Vagina (tissue), 2 donors: ENCODE measurements at regions not wholly inside any gene's neighbourhood (a gene's known extent, or its start where the extent isn't known, plus 50 kb on each side); places are given as distances from the start of the nearest gene placed in this dataset.

ENCODE experiments used
- DNase-seq, 2 donors: peaks; one replicate each; pipeline ENCODE4 v3.0.0-alpha.2; 2017; ENCODE audit errors: extremely low spot score in 2 of 2
- H3K27ac ChIP-seq: fragments of 200-600 bp; sonication (generic); one replicate; pipeline ENCODE4 v1.5.1; 2019
- H3K27me3 ChIP-seq: fragments of 200-600 bp; sonication (generic); one replicate; pipeline ENCODE4 v1.5.1; 2019
- H3K36me3 ChIP-seq, 2 donors: fragments of 200-600 bp; sonication (generic); one replicate each; pipeline ENCODE4 v1.5.1; 2017 to 2019
- H3K4me1 ChIP-seq: fragments of 200-600 bp; sonication (generic); one replicate; pipeline ENCODE4 v1.5.1; 2019
- H3K4me3 ChIP-seq, 2 donors: fragments of 200-600 bp; sonication (generic); 1 replicate in 1 of 2; 2 replicates in 1 of 2; pipeline ENCODE4 v1.5.1; 2016 to 2019
- H3K9me3 ChIP-seq: fragments of 200-600 bp; sonication (generic); one replicate; pipeline ENCODE4 v1.5.1; 2019
- CTCF ChIP-seq, 3 experiments: fragments of 450-650 bp in 2 of 3; fragments of 200-600 bp in 1 of 3; sonication (generic) in 1 of 3; IDR thresholded peaks; one replicate each; pipeline ENCODE4 v1.5.1; 2017 to 2019; ENCODE audit warnings: antibody characterized with exemption in 3 of 3, mild to moderate bottlenecking in 2 of 3, moderate library complexity in 2 of 3
- POLR2A ChIP-seq, 2 donors: fragments of 450-650 bp; IDR thresholded peaks; one replicate each; pipeline ENCODE4 v1.6.1; 2017; ENCODE audit warnings: antibody characterized with exemption in 2 of 2, mild to moderate bottlenecking in 2 of 2, moderate library complexity in 2 of 2
- POLR2AphosphoS5 ChIP-seq, 2 donors: sonication (generic); formaldehyde crosslinking; IDR thresholded peaks; one replicate each; pipeline ENCODE4 v1.9.0; 2017; ENCODE audit warnings: antibody characterized with exemption in 2 of 2, mild to moderate bottlenecking in 2 of 2, low read depth in 1 of 2; ENCODE audit not compliant: insufficient read depth in 1 of 2
- intact Hi-C: fragments of 100-400 bp; cut with DNase I; formaldehyde crosslinking; loops from one replicate; pipeline ENCODE4 v1.15.1; 2023

GRCh38 chr2:15746703-15747550 is 155.3 kb downstream of the DDX1 start:
- H3K9me3 ChIP-seq, result no peaks in the 10 kb centered on the region
- intact Hi-C loops, result no loop called here
- no peak for DNase-seq
- no peaks in the 10 kb centered on the region for H3K27me3 ChIP-seq
- H3K36me3 ChIP-seq, result no peaks in the 10 kb centered on the region
- H3K4me3 ChIP-seq, result no peak overlapping the region
- no peak overlapping the region for H3K27ac ChIP-seq
- no peaks in the 10 kb centered on the region for H3K4me1 ChIP-seq
- TF ChIP-seq POLR2A (IDR thresholded peaks at IDR 0.05), result no peak
- TF ChIP-seq CTCF (IDR thresholded peaks at IDR 0.05), result no peak
- no peak for TF ChIP-seq POLR2AphosphoS5 (IDR thresholded peaks at IDR 0.05; ENCODE audit: insufficient read depth in 1 of 2, low read depth in 1 of 2)

- Histone ChIP-seq H3K27ac (no peak overlapping the region), H3K4me3 (no peak overlapping the region), H3K36me3 (no peaks in the 10 kb centered on the region), H3K4me1 (no peaks in the 10 kb centered on the region), H3K27me3 (no peaks in the 10 kb centered on the region), H3K9me3 (no peaks in the 10 kb centered on the region)
- intact Hi-C loops, result no loop called here
- no peak for TF ChIP-seq POLR2AphosphoS5 (IDR thresholded peaks at IDR 0.05; ENCODE audit: insufficient read depth in 1 of 2, low read depth in 1 of 2)
- no peak for TF ChIP-seq CTCF (IDR thresholded peaks at IDR 0.05)
- TF ChIP-seq POLR2A (IDR thresholded peaks at IDR 0.05), result no peak
- no peak for DNase-seq
These were observed 156.2 kb downstream of the DDX1 start for GRCh38 chr2:15747603-15748471.

GRCh38 chr2:15748736-15749323 is 157.2 kb downstream of the DDX1 start:
- Histone ChIP-seq H3K27ac (no peak overlapping the region), H3K4me3 (no peak overlapping the region), H3K36me3 (no peaks in the 10 kb centered on the region), H3K27me3 (no peaks in the 10 kb centered on the region), H3K4me1 (no peaks in the 10 kb centered on the region), H3K9me3 (no peaks in the 10 kb centered on the region)
- TF ChIP-seq POLR2A (IDR thresholded peaks at IDR 0.05) (no peak), CTCF (IDR thresholded peaks at IDR 0.05) (no peak), POLR2AphosphoS5 (IDR thresholded peaks at IDR 0.05; ENCODE audit: insufficient read depth in 1 of 2, low read depth in 1 of 2) (no peak)
- intact Hi-C loops, result no loop called here
- DNase-seq, result no peak

- H3K27ac ChIP-seq, result no peak overlapping the region
- DNase-seq, result no peak
- no peaks in the 10 kb centered on the region for H3K9me3 ChIP-seq
- H3K4me3 ChIP-seq, result no peak overlapping the region
- intact Hi-C loops, result no loop called here
- H3K27me3 ChIP-seq, result no peaks in the 10 kb centered on the region
- H3K36me3 ChIP-seq, result no peaks in the 10 kb centered on the region
- TF ChIP-seq POLR2AphosphoS5 (IDR thresholded peaks at IDR 0.05; ENCODE audit: insufficient read depth in 1 of 2, low read depth in 1 of 2) (no peak), POLR2A (IDR thresholded peaks at IDR 0.05) (no peak), CTCF (IDR thresholded peaks at IDR 0.05) (no peak)
- H3K4me1 ChIP-seq, result no peaks in the 10 kb centered on the region
These were observed 158.1 kb downstream of the DDX1 start for GRCh38 chr2:15749460-15750432.
